AG04450 (cell line): ENCODE measurements at regions not wholly inside any gene's neighbourhood (a gene's known extent, or its start where the extent isn't known, plus 50 kb on each side); places are given as distances from the start of the nearest gene placed in this dataset.

Experiments
- CTCF ChIA-PET: fragments of 300-600, 350-600 bp; formaldehyde crosslinking; extraction: SDS; loops from one replicate; lab custom pipeline; 2022; ENCODE audit warnings: antibody characterized with exemption, inconsistent platforms; lab: Charles Lee
- POLR2A ChIA-PET: fragments of 350-600 bp; formaldehyde crosslinking; extraction: SDS; loops from one replicate; lab custom pipeline; 2021; ENCODE audit warnings: antibody characterized with exemption, inconsistent platforms; lab: Yijun Ruan, JAX
- DNase-seq: peaks from one replicate; pipeline ENCODE4 v3.0.0-alpha.2; 2011; ENCODE audit warnings: low read depth, low spot score
- H3K27ac ChIP-seq: one replicate; pipeline ENCODE4 v1.5.1; 2012; ENCODE audit warnings: low read depth, low read length, control low read depth
- H3K27me3 ChIP-seq: one replicate; pipeline ENCODE4 v1.6.0; 2012; ENCODE audit warnings: low read length; ENCODE audit not compliant: control insufficient read depth, insufficient read depth
- H3K4me3 ChIP-seq: 2 replicates; pipeline ENCODE4 v1.5.1; 2011; ENCODE audit warnings: mild to moderate bottlenecking, low read depth, low read length, control low read depth
- H3K9me3 ChIP-seq: 2 replicates; pipeline ENCODE4 v1.5.1; 2012; ENCODE audit warnings: low read length; ENCODE audit not compliant: control insufficient read depth, insufficient read depth
- TF ChIP-seq, protein P1 (sequence below): IDR thresholded peaks from 2 replicates; pipeline ENCODE4 v1.5.1; 2011; ENCODE audit warnings: low read depth, low read length, control low read depth, inconsistent platforms

DNA sequence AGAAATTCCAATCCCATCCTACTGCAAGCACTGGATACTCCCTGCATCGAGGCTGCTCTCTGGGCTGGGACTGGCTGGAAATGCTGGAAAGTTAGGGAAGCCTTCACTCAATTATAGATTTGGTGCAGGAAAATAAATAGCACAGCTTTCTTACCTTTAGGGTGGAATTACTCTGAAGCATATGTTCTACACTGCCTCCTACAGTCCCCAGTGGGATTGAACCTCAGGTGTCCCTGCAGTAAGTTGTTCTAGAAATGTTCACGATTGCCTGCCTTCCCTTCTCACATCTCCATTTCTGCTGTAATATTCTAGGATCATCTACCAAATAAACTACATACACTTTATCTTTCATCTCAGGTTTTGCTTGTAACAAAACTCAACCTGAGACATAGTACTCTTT, 536.7 kb upstream of the LMCD1 start:
- POLR2A ChIA-PET: no interaction called here

GRCh38 chr3:7973006-7973405, 528.6 kb upstream of the LMCD1 start:
- H3K9me3 ChIP-seq: peaks cover 16% of the 10 kb centered on the region; the same call in 1 of the 2 replicates

More for the DNA sequence above, 536.7 kb upstream of the LMCD1 start:
- Histone ChIP-seq H3K4me3 (no peak overlapping the region), H3K27ac (no peak overlapping the region), H3K27me3 (no peaks in the 10 kb centered on the region), H3K9me3 (peaks cover 6% of the 10 kb centered on the region; the same call in 1 of the 2 replicates)
- CTCF ChIA-PET: no interaction called here
- TF ChIP-seq, protein P1, sequence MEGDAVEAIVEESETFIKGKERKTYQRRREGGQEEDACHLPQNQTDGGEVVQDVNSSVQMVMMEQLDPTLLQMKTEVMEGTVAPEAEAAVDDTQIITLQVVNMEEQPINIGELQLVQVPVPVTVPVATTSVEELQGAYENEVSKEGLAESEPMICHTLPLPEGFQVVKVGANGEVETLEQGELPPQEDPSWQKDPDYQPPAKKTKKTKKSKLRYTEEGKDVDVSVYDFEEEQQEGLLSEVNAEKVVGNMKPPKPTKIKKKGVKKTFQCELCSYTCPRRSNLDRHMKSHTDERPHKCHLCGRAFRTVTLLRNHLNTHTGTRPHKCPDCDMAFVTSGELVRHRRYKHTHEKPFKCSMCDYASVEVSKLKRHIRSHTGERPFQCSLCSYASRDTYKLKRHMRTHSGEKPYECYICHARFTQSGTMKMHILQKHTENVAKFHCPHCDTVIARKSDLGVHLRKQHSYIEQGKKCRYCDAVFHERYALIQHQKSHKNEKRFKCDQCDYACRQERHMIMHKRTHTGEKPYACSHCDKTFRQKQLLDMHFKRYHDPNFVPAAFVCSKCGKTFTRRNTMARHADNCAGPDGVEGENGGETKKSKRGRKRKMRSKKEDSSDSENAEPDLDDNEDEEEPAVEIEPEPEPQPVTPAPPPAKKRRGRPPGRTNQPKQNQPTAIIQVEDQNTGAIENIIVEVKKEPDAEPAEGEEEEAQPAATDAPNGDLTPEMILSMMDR: no peak
- DNase-seq: no peak

DNA sequence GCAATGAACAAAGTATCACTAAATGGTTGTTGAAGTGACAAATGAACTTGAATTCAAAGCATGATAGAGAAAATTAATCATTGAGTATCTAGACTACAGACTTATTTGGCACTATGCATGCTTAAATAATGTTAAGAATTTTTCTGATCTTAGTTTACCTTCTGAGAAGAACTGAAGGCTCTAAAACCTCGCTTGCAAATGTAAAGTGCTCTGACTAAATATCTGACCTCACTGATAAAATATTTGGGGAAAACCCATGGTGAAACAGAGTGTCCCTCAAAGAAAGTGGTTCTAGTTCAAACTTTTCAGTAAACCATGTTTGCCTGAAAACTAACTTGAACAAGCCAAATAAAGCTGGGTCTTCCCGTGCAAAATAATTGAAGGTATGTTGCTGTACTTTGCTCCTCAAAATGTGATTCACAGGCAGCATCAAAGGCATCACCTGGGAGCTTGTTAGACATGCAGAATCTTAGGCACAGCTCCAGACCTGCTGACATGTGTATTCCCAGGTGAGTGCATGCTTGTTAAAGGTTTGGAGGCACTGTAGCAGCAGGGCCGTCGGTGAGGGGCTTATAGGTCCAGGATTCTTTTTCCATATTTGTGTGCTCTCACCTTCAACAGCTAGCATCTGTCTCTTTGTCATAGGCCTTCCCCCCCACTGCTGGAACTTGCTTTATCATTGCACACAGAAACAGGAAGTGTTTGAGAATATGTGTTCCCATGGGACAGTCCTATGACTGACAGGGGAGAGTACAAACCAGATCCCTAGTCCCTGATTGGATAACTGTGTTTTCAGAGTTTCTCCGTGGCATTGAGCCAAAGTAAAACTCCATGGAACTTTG, 524.2 kb upstream of the LMCD1 start:
- H3K27me3 ChIP-seq: no peaks in the 10 kb centered on the region
- peaks cover 27% of the 10 kb centered on the region for H3K9me3 ChIP-seq
- no peak overlapping the region for H3K27ac ChIP-seq
- DNase-seq: no peak
- ChIA-PET POLR2A (no interaction called here), CTCF (no interaction called here)
- no peak overlapping the region for H3K4me3 ChIP-seq
- TF ChIP-seq, protein P1: no peak

More at GRCh38 chr3:7973006-7973405, 528.6 kb upstream of the LMCD1 start:
- Histone ChIP-seq H3K27me3 (no peaks in the 10 kb centered on the region), H3K27ac (no peak overlapping the region), H3K4me3 (no peak overlapping the region)
- DNase-seq: no peak
- ChIA-PET CTCF (no interaction called here), POLR2A (no interaction called here)
- TF ChIP-seq, protein P1: no peak

DNA sequence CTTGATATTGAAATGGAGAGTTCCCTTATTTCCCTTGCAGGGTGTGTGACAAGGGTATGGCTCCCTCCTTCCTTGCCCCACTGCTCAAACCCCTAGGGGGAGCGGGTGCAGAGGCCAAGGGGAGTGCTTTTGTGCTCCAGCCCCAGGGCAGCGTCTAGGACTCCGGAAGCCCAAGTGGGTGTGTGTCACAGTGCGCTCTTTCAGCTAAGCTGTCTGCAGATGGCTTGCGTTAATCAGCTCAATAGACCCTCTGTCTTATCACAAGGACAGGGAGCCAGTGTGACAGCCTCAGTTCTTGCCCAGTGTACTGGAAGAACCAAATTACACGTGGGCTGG, 523.6 kb upstream of the LMCD1 start:
- Histone ChIP-seq H3K27me3 (no peaks in the 10 kb centered on the region), H3K27ac (no peak overlapping the region), H3K9me3 (peaks cover 26% of the 10 kb centered on the region), H3K4me3 (no peak overlapping the region)
- ChIA-PET POLR2A (no interaction called here), CTCF (no interaction called here)
- no peak for DNase-seq
- TF ChIP-seq, protein P1: no peak

DNA sequence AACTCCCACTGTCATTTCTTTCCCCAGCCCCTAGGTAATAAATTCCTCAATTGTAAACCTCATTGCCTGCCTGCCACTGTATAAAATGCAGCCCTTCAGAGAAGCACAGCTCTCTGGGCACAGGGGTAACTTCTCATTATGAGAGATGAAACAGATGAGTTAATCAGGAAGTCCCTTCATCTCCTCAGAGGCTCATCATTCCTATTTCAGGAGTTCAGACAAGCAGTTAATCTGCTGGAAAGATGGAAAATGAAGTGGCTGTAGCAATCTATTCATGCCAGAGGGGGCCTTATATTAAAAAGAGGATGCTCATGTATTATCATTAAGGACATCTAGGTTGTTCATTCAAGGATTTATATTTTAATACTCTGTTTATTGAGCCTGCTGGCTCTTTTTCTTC, 519.5 kb upstream of the LMCD1 start:
- H3K27ac ChIP-seq: no peak overlapping the region
- H3K27me3 ChIP-seq: no peaks in the 10 kb centered on the region
- ChIA-PET POLR2A (no interaction called here), CTCF (no interaction called here)
- H3K9me3 ChIP-seq: peaks cover 23% of the 10 kb centered on the region
- no peak overlapping the region for H3K4me3 ChIP-seq
- TF ChIP-seq, protein P1: no peak
- no peak for DNase-seq
